GM21528 (cell line): ENCODE measurements at regions not wholly inside any gene's neighbourhood (a gene's known extent, or its start where the extent isn't known, plus 50 kb on each side); places are given as distances from the start of the nearest gene placed in this dataset.

ENCODE experiments used
- ATAC-seq: cut with Tn5 transposase; IDR thresholded peaks from one replicate; pipeline ENCODE4 v1.9.1; 2021; ENCODE audit warnings: mild to moderate bottlenecking, moderate library complexity; ENCODE audit not compliant: unreplicated experiment, low FRiP score

- no peak for ATAC-seq
These were observed 241.5 kb downstream of the GXYLT1 start for GRCh38 chr12:41903014-41903708.

- no peak for ATAC-seq
These were observed 245.1 kb downstream of the GXYLT1 start for GRCh38 chr12:41899577-41899976.

- ATAC-seq, result no peak
These were observed 247.1 kb downstream of the GXYLT1 start for GRCh38 chr12:41897593-41897992.

GRCh38 chr12:41893491-41893890 lies 251.2 kb downstream of the GXYLT1 start:
- no peak for ATAC-seq

GRCh38 chr12:41892302-41892701 lies 252.4 kb downstream of the GXYLT1 start:
- no peak for ATAC-seq

GRCh38 chr12:41891226-41891625 lies 253.4 kb downstream of the GXYLT1 start:
- no peak for ATAC-seq

GRCh38 chr12:41888285-41888684 lies 256.4 kb downstream of the GXYLT1 start:
- no peak for ATAC-seq

GRCh38 chr12:41881891-41882805 lies 262.5 kb downstream of the GXYLT1 start:
- ATAC-seq, result no peak

GRCh38 chr12:41869432-41869831 lies 275.2 kb downstream of the GXYLT1 start:
- ATAC-seq, result no peak

- ATAC-seq, result no peak
These were observed 277.7 kb downstream of the GXYLT1 start for GRCh38 chr12:41866878-41867430.

GRCh38 chr12:41856228-41856627 lies 288.4 kb downstream of the GXYLT1 start:
- no peak for ATAC-seq

GRCh38 chr12:41850046-41850445 lies 294.6 kb downstream of the GXYLT1 start:
- ATAC-seq, result no peak

GRCh38 chr12:41846718-41847117 lies 298.0 kb downstream of the GXYLT1 start:
- ATAC-seq, result no peak

- no peak for ATAC-seq
These were observed 308.3 kb downstream of the GXYLT1 start for GRCh38 chr12:41836416-41836815.

GRCh38 chr12:41835556-41835955 lies 309.1 kb downstream of the GXYLT1 start:
- no peak for ATAC-seq

- no peak for ATAC-seq
These were observed 324.7 kb downstream of the GXYLT1 start for GRCh38 chr12:41819948-41820347.

GRCh38 chr12:41804026-41804425 lies 340.6 kb downstream of the GXYLT1 start:
- no peak for ATAC-seq

- ATAC-seq, result no peak
These were observed 341.9 kb downstream of the GXYLT1 start for GRCh38 chr12:41802803-41803202.

- no peak for ATAC-seq
These were observed 343.4 kb downstream of the GXYLT1 start for GRCh38 chr12:41801261-41801660.

- ATAC-seq, result no peak
These were observed 345.0 kb downstream of the GXYLT1 start for GRCh38 chr12:41799671-41800070.

- ATAC-seq, result no peak
These were observed 348.8 kb downstream of the GXYLT1 start for GRCh38 chr12:41795910-41796309.
